Osteocyte (in vitro differentiated cells): ENCODE measurements at regions not wholly inside any gene's neighbourhood (a gene's known extent, or its start where the extent isn't known, plus 50 kb on each side); places are given as distances from the start of the nearest gene placed in this dataset.

ENCODE experiments used
- DNase-seq: peaks from one replicate; pipeline ENCODE4 v3.0.0; 2021; ENCODE audit warnings: mixed read lengths; ENCODE audit not compliant: unreplicated experiment; ENCODE audit errors: extremely low spot score
- H3K27ac Mint-ChIP-seq: one replicate; pipeline ENCODE4 v1.8.0; 2021; ENCODE audit warnings: mild to moderate bottlenecking, mixed read lengths; ENCODE audit not compliant: unreplicated experiment
- H3K27me3 Mint-ChIP-seq: one replicate; pipeline ENCODE4 v1.8.0; 2021; ENCODE audit warnings: mixed read lengths; ENCODE audit not compliant: unreplicated experiment
- H3K36me3 Mint-ChIP-seq: one replicate; pipeline ENCODE4 v1.8.0; 2021; ENCODE audit warnings: mixed read lengths; ENCODE audit not compliant: unreplicated experiment
- H3K4me1 Mint-ChIP-seq: one replicate; pipeline ENCODE4 v1.8.0; 2021; ENCODE audit warnings: mixed read lengths; ENCODE audit not compliant: unreplicated experiment
- H3K4me3 Mint-ChIP-seq: one replicate; pipeline ENCODE4 v1.8.0; 2021; ENCODE audit warnings: mild to moderate bottlenecking, moderate library complexity, mixed read lengths; ENCODE audit not compliant: unreplicated experiment
- H3K9me3 Mint-ChIP-seq: one replicate; pipeline ENCODE4 v1.8.0; 2021; ENCODE audit warnings: mixed read lengths; ENCODE audit not compliant: unreplicated experiment
- TF ChIP-seq, protein P1 (sequence below): fragments of 200-600 bp; sonication (generic); IDR thresholded peaks from 2 replicates; pipeline ENCODE4 v1.5.0; 2021; ENCODE audit warnings: antibody characterized with exemption, mild to moderate bottlenecking, moderate library complexity

DNA sequence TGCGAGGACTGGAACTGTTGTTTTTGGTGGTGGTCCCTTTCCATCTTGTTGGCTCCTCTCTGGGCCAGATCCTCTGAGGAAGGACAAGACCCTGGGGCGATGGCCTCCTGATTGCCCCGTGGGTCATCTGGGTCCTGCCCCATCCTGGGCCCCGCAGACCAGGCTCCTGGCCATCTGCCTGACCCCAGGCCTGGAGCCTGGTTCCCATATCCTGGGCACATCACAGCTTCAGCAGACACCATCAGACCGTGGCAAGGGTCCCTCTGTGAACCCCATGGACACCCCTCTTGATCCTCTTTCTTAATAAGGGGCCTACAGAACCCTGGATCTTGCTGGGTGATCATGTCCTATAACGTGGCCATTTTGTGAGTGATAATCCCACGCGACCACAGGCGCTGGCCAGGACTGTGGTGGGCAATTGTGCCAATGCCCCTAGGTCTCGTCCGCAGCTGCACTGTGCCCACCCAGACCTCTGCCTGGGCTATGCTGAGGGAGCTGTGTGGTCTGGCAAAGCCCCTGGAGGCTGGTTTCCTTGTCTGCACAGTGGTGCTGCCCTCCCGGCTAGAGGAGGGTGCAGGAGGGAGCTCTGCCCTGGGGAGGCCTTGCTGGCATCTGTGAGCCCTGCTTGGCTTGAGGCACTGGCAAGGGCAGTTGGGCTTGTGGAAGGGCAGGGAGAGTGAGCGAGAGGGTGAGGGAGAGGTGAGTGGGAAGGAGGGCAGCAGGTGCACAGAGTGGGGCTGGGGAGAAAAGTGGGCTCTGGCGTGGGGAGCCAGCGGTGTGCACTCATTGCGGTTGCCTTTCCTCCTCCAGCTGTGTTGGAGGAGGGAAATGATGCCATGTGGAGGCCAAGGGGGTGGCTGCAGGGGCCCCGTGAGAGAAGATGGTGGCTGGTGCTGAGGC lies 53.1 kb upstream of the PRR23E start:
- TF ChIP-seq, protein P1, sequence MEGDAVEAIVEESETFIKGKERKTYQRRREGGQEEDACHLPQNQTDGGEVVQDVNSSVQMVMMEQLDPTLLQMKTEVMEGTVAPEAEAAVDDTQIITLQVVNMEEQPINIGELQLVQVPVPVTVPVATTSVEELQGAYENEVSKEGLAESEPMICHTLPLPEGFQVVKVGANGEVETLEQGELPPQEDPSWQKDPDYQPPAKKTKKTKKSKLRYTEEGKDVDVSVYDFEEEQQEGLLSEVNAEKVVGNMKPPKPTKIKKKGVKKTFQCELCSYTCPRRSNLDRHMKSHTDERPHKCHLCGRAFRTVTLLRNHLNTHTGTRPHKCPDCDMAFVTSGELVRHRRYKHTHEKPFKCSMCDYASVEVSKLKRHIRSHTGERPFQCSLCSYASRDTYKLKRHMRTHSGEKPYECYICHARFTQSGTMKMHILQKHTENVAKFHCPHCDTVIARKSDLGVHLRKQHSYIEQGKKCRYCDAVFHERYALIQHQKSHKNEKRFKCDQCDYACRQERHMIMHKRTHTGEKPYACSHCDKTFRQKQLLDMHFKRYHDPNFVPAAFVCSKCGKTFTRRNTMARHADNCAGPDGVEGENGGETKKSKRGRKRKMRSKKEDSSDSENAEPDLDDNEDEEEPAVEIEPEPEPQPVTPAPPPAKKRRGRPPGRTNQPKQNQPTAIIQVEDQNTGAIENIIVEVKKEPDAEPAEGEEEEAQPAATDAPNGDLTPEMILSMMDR = no peak
- Mint-ChIP-seq H3K9me3 (no peaks in the 10 kb centered on the region), H3K36me3 (no peaks in the 10 kb centered on the region), H3K4me1 (peaks cover 8% of the 10 kb centered on the region), H3K27me3 (peaks cover 24% of the 10 kb centered on the region), H3K4me3 (no peak overlapping the region), H3K27ac (no peak overlapping the region)
- DNase-seq = peak; percentile 80

DNA sequence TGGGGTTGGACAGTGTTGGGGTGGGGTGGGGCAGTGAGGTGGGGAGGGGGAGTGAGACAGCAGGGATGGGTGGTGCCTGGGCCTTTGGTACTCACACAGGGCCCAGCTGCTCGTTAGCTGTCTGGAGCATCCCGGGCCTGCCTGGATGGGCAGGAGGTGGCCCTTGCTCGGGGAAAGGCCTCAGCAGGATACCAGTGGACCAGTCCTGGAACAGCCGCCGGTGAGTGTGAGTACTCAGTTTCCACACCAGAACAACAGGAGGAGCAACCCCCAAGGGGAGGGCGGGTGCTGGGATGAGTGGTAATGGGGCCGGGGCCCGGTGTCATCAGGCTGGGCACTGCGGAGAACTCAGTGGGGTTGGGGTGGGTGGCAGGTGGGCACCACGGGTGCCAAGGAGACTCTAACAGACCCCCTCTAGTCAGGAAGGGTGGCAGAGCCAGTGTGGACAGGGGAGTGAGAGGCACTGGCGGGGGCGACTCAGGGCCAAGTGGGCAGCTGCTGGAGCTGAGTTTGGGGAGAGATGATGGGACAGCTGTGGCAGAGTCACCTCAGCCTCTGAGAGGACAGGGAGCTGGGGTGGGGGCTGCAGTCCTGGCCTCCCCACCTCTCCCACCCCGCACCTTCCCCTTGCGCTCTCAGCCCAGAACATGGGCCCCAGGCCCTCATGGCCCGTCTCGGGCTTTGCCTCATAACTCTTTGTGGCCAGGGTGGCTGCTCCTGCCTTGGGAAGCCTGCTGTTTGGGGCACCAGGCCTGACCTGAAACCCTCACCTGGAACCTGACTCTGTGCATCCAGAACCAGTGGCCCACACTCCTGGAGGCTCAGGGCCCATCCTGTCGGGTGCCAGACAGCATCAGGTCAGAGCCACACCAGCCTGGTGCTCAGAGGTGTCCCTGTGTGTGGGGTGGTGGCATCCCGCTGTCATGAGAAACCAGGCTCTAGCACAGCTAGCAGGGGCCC lies 52.1 kb upstream of the PRR23E start:
- TF ChIP-seq, protein P1 = no peak
- no peaks in the 10 kb centered on the region for H3K36me3 Mint-ChIP-seq
- DNase-seq = no peak
- no peak overlapping the region for H3K27ac Mint-ChIP-seq
- no peaks in the 10 kb centered on the region for H3K4me1 Mint-ChIP-seq
- peaks cover 18% of the 10 kb centered on the region for H3K27me3 Mint-ChIP-seq
- no peaks in the 10 kb centered on the region for H3K9me3 Mint-ChIP-seq
- no peak overlapping the region for H3K4me3 Mint-ChIP-seq

DNA sequence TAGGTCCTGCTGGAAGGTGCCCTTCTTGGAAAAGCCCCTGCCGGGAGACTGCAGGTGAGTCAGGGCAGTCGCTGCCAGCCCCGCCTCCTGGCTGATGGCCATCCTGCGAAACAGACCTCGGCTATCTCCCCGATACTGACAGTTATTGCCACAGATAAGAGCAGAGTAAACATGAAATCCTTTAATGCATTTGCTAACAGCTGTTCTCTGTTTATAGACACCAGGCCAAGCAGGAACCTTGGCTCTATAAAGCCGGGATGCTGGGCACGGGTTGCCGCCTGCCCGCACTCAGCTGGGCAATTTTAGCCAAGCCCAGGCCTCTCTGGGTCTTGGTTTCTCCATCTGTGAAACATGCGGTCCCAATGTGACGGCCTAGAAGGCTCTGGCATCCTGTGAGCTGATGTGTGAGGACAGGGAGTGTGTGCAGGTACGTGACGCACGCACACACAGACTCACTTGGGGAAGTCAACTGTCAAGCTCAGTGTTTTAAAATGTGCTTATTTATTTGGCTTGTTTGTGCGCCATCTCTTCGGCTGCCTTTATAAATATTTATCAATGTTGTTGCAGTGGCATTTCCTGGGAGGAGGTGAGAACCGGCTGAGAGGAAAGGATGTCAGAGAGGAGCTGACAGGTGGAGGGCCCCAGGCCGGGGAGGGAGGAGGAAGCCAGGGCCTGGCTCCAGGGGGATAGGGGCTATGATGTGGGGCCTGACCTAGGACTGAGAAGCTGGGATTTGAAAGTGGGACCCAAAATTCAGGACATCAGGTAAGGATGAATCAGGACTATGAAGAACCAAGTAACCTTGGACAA lies 50.8 kb upstream of the PRR23E start:
- Mint-ChIP-seq H3K9me3 (no peaks in the 10 kb centered on the region), H3K27me3 (peaks cover 7% of the 10 kb centered on the region), H3K36me3 (no peaks in the 10 kb centered on the region), H3K4me1 (no peaks in the 10 kb centered on the region), H3K27ac (no peak overlapping the region), H3K4me3 (no peak overlapping the region)
- DNase-seq = no peak
- TF ChIP-seq, protein P1 = no peak
